GM13977 (cell line): ENCODE measurements at regions not wholly inside any gene's neighbourhood (a gene's known extent, or its start where the extent isn't known, plus 50 kb on each side); places are given as distances from the start of the nearest gene placed in this dataset.

ENCODE experiments used
- DNase-seq: peaks from one replicate; pipeline ENCODE4 v3.0.0; 2012; ENCODE audit warnings: low spot score
- in situ Hi-C: fragments of 300-500 bp; cut with MboI; formaldehyde crosslinking; loops from one replicate; pipeline ENCODE4 v1.12.0; 2022; ENCODE audit warnings: low sequenced_read_pairs, low pct_unique_long_range_greater_than_20kb, mixed read lengths, inconsistent platforms; ENCODE audit not compliant: unreplicated experiment
- TF ChIP-seq, protein P1 (sequence below): IDR thresholded peaks from 2 replicates; pipeline ENCODE4 v1.5.1; 2012; ENCODE audit warnings: mild to moderate bottlenecking, control low read depth; ENCODE audit not compliant: insufficient read depth; ENCODE audit errors: extremely low read depth, missing control alignments

- in situ Hi-C loops, result no loop called here
- TF ChIP-seq, protein P1, sequence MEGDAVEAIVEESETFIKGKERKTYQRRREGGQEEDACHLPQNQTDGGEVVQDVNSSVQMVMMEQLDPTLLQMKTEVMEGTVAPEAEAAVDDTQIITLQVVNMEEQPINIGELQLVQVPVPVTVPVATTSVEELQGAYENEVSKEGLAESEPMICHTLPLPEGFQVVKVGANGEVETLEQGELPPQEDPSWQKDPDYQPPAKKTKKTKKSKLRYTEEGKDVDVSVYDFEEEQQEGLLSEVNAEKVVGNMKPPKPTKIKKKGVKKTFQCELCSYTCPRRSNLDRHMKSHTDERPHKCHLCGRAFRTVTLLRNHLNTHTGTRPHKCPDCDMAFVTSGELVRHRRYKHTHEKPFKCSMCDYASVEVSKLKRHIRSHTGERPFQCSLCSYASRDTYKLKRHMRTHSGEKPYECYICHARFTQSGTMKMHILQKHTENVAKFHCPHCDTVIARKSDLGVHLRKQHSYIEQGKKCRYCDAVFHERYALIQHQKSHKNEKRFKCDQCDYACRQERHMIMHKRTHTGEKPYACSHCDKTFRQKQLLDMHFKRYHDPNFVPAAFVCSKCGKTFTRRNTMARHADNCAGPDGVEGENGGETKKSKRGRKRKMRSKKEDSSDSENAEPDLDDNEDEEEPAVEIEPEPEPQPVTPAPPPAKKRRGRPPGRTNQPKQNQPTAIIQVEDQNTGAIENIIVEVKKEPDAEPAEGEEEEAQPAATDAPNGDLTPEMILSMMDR, result no peak
- no peak for DNase-seq
Measured at GRCh38 chr6:165191461-165191860, 117.9 kb downstream of the C6orf118 start.

GRCh38 chr6:165186441-165187205, 122.8 kb downstream of the C6orf118 start:
- TF ChIP-seq, protein P1, result no peak
- in situ Hi-C loops, result no loop called here
- DNase-seq, result no peak

DNA sequence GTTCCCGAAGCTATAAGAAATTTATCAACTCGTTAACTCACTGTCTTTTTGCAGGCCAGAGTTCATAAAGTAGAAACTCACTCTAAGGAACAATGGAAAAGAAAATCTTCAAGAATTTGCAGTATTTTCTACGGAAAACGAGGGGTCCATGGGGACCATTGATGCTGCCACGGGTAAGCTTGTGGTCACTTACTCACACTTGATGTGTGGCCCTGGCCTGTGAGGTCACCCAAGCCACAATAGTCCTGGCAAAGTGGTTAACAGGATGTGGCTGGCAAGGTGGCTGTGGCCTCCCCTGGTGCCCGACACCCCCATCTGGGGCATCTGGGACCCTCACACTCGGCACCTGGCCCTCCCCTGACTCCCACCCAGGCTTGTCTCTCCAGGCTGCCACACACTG, 123.4 kb downstream of the C6orf118 start:
- in situ Hi-C loops, result no loop called here
- no peak for DNase-seq
- TF ChIP-seq, protein P1, result no peak

DNA sequence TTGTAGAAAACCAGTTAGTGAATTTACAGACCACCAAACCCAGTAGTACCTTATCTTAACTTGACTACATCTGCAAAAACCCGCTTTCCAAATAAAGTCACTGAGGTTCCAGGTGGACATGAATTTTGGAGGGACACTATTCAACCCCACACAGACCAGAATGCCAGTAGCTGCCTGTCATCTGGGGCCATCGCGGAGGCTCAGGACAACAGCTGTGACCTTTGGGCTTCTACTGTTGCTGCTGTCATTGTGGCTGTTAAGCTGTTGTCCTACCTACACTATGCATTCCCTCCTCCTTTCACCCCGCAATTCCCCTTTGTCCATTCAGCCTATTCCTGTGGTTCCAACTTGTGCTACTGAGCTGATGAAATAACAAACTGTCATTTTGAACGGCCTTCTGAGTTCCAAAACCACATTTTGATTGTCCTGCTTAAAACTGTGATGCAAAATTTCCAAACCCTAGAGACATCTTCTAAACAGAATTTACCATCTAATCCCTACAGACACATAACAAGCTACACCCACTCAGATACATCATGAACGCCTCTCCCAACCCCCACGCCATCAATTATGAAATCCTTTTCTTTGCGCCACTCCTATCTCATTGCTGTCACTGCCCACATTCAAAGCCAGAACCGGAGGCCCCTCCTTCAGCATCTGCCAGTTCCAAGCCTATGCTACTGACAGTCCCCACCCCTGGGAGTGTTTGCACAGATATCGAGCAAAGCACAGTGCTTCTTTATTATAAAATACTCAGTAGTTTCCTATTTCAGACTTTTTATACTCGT, 125.0 kb downstream of the C6orf118 start:
- in situ Hi-C loops, result no loop called here
- no peak for DNase-seq
- TF ChIP-seq, protein P1, result no peak

GRCh38 chr6:165183496-165184140, 125.8 kb downstream of the C6orf118 start:
- in situ Hi-C loops, result no loop called here
- TF ChIP-seq, protein P1, result no peak
- no peak for DNase-seq

DNA sequence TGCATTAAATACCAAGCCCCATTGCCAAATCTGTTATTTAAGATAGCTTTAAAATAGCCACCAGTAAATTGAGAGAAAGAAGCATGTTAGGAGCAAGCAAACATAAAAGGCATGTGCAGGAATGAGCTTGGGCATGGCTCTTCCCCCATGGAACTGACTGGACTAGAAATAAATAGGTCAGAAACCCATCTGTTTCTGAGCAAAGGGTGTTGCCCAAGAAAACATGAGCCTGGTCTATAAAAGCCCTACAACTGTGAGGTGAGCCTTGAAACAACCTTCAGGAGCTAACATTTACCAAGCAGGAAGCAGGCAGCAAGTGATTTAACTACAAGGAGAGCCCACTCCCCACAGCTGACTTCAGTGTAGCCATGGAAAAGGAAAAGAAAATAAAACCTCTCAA, 126.3 kb downstream of the C6orf118 start:
- in situ Hi-C loops, result no loop called here
- no peak for DNase-seq
- TF ChIP-seq, protein P1, result no peak
